Neural crest cell (in vitro differentiated cells): ENCODE measurements at regions not wholly inside any gene's neighbourhood (a gene's known extent, or its start where the extent isn't known, plus 50 kb on each side); places are given as distances from the start of the nearest gene placed in this dataset.

Experiments
- DNase-seq: peaks from one replicate; pipeline ENCODE4 v3.0.0; 2021; ENCODE audit warnings: low read depth, mixed read lengths, low spot score
- H3K27ac Mint-ChIP-seq: one replicate; pipeline ENCODE4 v1.8.0; 2021; ENCODE audit warnings: mild to moderate bottlenecking, mixed read lengths; ENCODE audit not compliant: unreplicated experiment
- H3K27me3 Mint-ChIP-seq: 2 replicates; pipeline ENCODE4 v1.8.0; 2021; ENCODE audit warnings: low read depth, mild to moderate bottlenecking, mixed read lengths
- H3K36me3 Mint-ChIP-seq: 2 replicates; pipeline ENCODE4 v1.8.0; 2021; ENCODE audit warnings: low read depth, mild to moderate bottlenecking, mixed read lengths
- H3K4me1 Mint-ChIP-seq: 2 replicates; pipeline ENCODE4 v1.8.0; 2021; ENCODE audit warnings: mixed read lengths
- H3K4me3 Mint-ChIP-seq: one replicate; pipeline ENCODE4 v1.8.0; 2021; ENCODE audit warnings: mild to moderate bottlenecking, mixed read lengths
- H3K9me3 Mint-ChIP-seq: 2 replicates; pipeline ENCODE4 v1.8.0; 2021; ENCODE audit warnings: mixed read lengths
- CTCF ChIP-seq: fragments of 200-600 bp; sonication (generic); conservative IDR thresholded peaks from 2 replicates; pipeline ENCODE4 v1.5.0; 2021; ENCODE audit warnings: antibody characterized with exemption, mild to moderate bottlenecking

GRCh38 chr10:4121502-4122380, 336.7 kb upstream of the KLF6 start:
- Mint-ChIP-seq H3K9me3 (peaks cover 13% of the 10 kb centered on the region), H3K27me3 (peaks cover 3% of the 10 kb centered on the region), H3K36me3 (peaks cover 3% of the 10 kb centered on the region), H3K4me3 (no peak overlapping the region), H3K4me1 (peaks cover 12% of the 10 kb centered on the region), H3K27ac (no peak overlapping the region)
- TF ChIP-seq CTCF: no peak
- DNase-seq: no peak

GRCh38 chr10:4120096-4120853, 335.3 kb upstream of the KLF6 start:
- TF ChIP-seq CTCF: no peak
- no peak overlapping the region for H3K27ac Mint-ChIP-seq
- H3K36me3 Mint-ChIP-seq: no peaks in the 10 kb centered on the region
- peaks cover 5% of the 10 kb centered on the region for H3K27me3 Mint-ChIP-seq
- H3K4me1 Mint-ChIP-seq: peaks cover 12% of the 10 kb centered on the region
- H3K4me3 Mint-ChIP-seq: no peak overlapping the region
- DNase-seq: no peak
- peaks cover 12% of the 10 kb centered on the region for H3K9me3 Mint-ChIP-seq

- H3K27me3 Mint-ChIP-seq: peaks cover 5% of the 10 kb centered on the region
- TF ChIP-seq CTCF: no peak
- no peak overlapping the region for H3K27ac Mint-ChIP-seq
- H3K36me3 Mint-ChIP-seq: no peaks in the 10 kb centered on the region
- H3K4me1 Mint-ChIP-seq: peaks cover 12% of the 10 kb centered on the region
- H3K4me3 Mint-ChIP-seq: no peak overlapping the region
- peaks cover 8% of the 10 kb centered on the region for H3K9me3 Mint-ChIP-seq
- no peak for DNase-seq
Measured at GRCh38 chr10:4119107-4119506, 334.1 kb upstream of the KLF6 start.

GRCh38 chr10:4117604-4118003, 332.6 kb upstream of the KLF6 start:
- peaks cover 6% of the 10 kb centered on the region for H3K4me1 Mint-ChIP-seq
- no peak overlapping the region for H3K27ac Mint-ChIP-seq
- no peak for TF ChIP-seq CTCF
- peaks cover 5% of the 10 kb centered on the region for H3K27me3 Mint-ChIP-seq
- no peak for DNase-seq
- H3K9me3 Mint-ChIP-seq: peaks cover 8% of the 10 kb centered on the region
- no peak overlapping the region for H3K4me3 Mint-ChIP-seq
- H3K36me3 Mint-ChIP-seq: no peaks in the 10 kb centered on the region

DNA sequence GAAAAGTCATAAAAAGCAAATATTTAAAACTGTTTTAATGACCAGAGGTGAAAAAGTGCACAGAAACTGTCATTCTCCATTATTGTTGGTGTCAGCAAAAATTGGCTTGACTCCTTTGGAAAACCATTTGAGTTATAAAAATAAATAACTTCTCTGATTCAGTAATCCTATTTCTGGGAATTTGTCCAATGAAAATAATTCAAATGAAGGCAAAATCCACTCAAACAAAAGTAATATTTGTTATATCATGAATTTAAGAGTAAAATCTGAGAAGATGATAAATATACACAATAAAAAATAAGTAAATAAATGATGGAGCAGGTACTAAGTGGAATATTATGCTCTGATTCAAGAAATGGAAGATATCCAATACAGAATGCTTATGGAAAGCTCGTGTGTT, 326.6 kb upstream of the KLF6 start:
- DNase-seq: no peak
- Mint-ChIP-seq H3K4me3 (no peak overlapping the region), H3K36me3 (no peaks in the 10 kb centered on the region), H3K27ac (no peak overlapping the region), H3K4me1 (no peaks in the 10 kb centered on the region), H3K27me3 (peaks cover under 1% of the 10 kb centered on the region), H3K9me3 (peaks cover 7% of the 10 kb centered on the region)
- TF ChIP-seq CTCF: no peak
